ENCODE measurements at regions not wholly inside any gene's neighbourhood (a gene's known extent, or its start where the extent isn't known, plus 50 kb on each side); places are given as distances from the start of the nearest gene placed in this dataset.

DNA sequence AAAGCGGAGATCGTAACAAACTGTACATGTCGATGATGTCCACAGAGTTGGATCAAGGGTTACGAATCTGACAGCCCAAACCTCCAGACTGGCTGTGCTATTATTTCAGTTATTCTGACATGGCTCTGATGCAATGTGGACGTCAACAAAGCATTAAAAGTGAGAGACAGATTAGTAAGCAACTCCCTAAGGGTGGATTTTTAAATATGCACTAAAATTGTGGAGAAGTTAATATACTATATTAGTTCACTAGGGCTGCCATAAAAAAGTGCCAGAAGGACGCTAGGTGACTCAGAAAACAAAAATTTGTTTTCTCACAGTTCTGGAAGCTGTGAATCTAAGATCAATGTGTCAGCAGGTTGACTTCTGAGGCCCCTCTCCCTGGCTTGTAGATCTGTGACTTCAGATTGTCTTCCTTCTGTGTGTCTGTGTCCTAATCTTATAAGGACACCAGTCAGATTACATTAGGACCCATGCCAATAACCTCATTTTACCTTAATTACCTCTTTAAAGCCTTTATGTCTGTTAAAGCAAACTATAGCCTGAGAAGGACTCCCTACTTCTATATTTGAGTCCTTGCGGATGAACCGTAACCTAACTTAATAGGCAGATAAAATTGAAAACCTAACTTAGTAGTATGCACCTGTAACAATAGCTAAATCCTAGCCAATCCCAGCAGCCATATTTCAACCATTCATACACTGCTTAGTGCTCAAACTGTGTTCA, 66.0 kb upstream of the BACH1 start:
- H3K27ac ChIP-seq (ENCODE audit: low read length): no peak overlapping the region
- no peak for TF ChIP-seq EZH2 (IDR thresholded peaks at IDR 0.05; ENCODE audit: borderline replicate concordance, low read depth, low read length, severe bottlenecking)
- no peak for TF ChIP-seq CTCF (IDR thresholded peaks at IDR 0.05; ENCODE audit: borderline replicate concordance, extremely low read depth, low read length, poor library complexity, severe bottlenecking)
- no peaks in the 10 kb centered on the region for H3K79me2 ChIP-seq (ENCODE audit: insufficient read depth, low read length)
- no peaks in the 10 kb centered on the region for H4K20me1 ChIP-seq (ENCODE audit: insufficient read depth, low read length)
- H3K9me3 ChIP-seq (ENCODE audit: insufficient read depth, low read length, severe bottlenecking): no peaks in the 10 kb centered on the region
- ATAC-seq (ENCODE audit: insufficient read depth, low read depth) (no peak), DNase-seq (no peak)
- no peak overlapping the region for H3K4me3 ChIP-seq (ENCODE audit: low read depth in 1 of 2, low read length in 2 of 2)
- no peak overlapping the region for H2AFZ ChIP-seq (ENCODE audit: low read depth, low read length)
- H3K27me3 ChIP-seq (ENCODE audit: insufficient read depth, low read length, poor library complexity): no peaks in the 10 kb centered on the region
- H3K4me1 ChIP-seq (ENCODE audit: insufficient read depth, low read length): peaks cover 17% of the 10 kb centered on the region
- no peaks in the 10 kb centered on the region for H3K36me3 ChIP-seq (ENCODE audit: insufficient read depth, low read length)
- no peak overlapping the region for H3K9ac ChIP-seq (ENCODE audit: low read depth, low read length)
- no peak overlapping the region for H3K4me2 ChIP-seq (ENCODE audit: insufficient read depth, low read length)

GRCh38 chr21:29233256-29233546, 65.5 kb upstream of the BACH1 start:
- H3K9ac ChIP-seq (ENCODE audit: low read depth, low read length): no peak overlapping the region
- H3K79me2 ChIP-seq (ENCODE audit: insufficient read depth, low read length): no peaks in the 10 kb centered on the region
- TF ChIP-seq CTCF (IDR thresholded peaks at IDR 0.05; ENCODE audit: borderline replicate concordance, extremely low read depth, low read length, poor library complexity, severe bottlenecking) (no peak), EZH2 (IDR thresholded peaks at IDR 0.05; ENCODE audit: borderline replicate concordance, low read depth, low read length, severe bottlenecking) (no peak)
- no peaks in the 10 kb centered on the region for H4K20me1 ChIP-seq (ENCODE audit: insufficient read depth, low read length)
- H3K36me3 ChIP-seq (ENCODE audit: insufficient read depth, low read length): no peaks in the 10 kb centered on the region
- no peak overlapping the region for H3K4me2 ChIP-seq (ENCODE audit: insufficient read depth, low read length)
- ATAC-seq (ENCODE audit: insufficient read depth, low read depth) (no peak), DNase-seq (no peak)
- no peak overlapping the region for H3K4me3 ChIP-seq (ENCODE audit: low read depth in 1 of 2, low read length in 2 of 2)
- H3K27ac ChIP-seq (ENCODE audit: low read length): no peak overlapping the region
- H2AFZ ChIP-seq (ENCODE audit: low read depth, low read length): no peak overlapping the region
- H3K4me1 ChIP-seq (ENCODE audit: insufficient read depth, low read length): peaks cover 12% of the 10 kb centered on the region
- no peaks in the 10 kb centered on the region for H3K27me3 ChIP-seq (ENCODE audit: insufficient read depth, low read length, poor library complexity)
- no peaks in the 10 kb centered on the region for H3K9me3 ChIP-seq (ENCODE audit: insufficient read depth, low read length, severe bottlenecking)

DNA sequence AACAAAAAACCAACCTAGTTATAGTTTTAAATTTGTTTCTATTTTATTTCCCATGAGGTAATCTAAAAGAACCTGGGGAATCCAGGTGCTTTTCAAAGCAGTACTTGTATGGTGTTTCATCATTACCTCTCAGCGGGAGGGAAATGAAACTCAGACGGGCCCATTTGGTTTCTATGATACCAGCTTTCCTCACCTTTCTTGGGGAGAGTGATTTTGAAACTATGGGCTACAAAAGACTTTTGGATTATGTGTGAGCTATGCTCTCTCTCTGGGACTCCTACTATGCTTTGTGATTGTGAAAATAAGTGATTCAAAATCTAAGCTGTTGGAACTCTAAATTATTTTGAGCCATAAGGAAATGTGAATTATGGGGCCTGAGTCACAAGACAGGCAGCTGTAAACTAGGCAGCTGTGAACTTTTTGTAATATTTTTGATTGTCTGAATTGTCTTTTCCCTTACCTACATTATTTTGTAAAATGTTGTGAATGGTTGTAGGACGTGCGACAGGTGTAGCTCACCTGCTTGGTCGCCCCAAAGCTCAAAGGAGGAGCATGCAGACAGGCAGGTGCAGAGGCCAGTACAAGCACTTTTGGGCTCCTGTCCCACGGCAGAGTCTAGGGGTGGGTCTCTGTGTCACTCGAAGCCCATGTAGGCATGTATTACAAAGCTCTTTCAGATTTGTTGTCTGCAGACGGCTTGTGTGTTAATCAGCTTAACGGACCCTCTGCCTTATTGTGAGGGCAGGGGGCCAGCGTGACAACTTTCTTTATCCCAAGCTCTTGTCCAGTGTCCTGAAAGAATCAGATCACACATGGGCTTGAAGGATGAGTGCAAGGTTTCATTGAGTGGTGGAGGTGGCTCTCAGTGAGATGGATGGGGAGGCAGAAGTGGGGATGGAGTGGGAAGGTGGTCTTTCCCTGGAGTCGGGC, 64.8 kb upstream of the BACH1 start:
- no peaks in the 10 kb centered on the region for H3K9me3 ChIP-seq (ENCODE audit: insufficient read depth, low read length, severe bottlenecking)
- no peaks in the 10 kb centered on the region for H4K20me1 ChIP-seq (ENCODE audit: insufficient read depth, low read length)
- DNase-seq (no peak), ATAC-seq (ENCODE audit: insufficient read depth, low read depth) (no peak)
- H3K79me2 ChIP-seq (ENCODE audit: insufficient read depth, low read length): no peaks in the 10 kb centered on the region
- H2AFZ ChIP-seq (ENCODE audit: low read depth, low read length): no peak overlapping the region
- no peak overlapping the region for H3K4me2 ChIP-seq (ENCODE audit: insufficient read depth, low read length)
- TF ChIP-seq EZH2 (IDR thresholded peaks at IDR 0.05; ENCODE audit: borderline replicate concordance, low read depth, low read length, severe bottlenecking) (no peak), CTCF (IDR thresholded peaks at IDR 0.05; ENCODE audit: borderline replicate concordance, extremely low read depth, low read length, poor library complexity, severe bottlenecking) (no peak)
- H3K27ac ChIP-seq (ENCODE audit: low read length): no peak overlapping the region
- H3K9ac ChIP-seq (ENCODE audit: low read depth, low read length): no peak overlapping the region
- no peak overlapping the region for H3K4me3 ChIP-seq (ENCODE audit: low read depth in 1 of 2, low read length in 2 of 2)
- 0 out of 2 replicates have a peak, but pooled peaks cover 5% of the 10 kb centered on the region for H3K4me1 ChIP-seq (ENCODE audit: insufficient read depth, low read length)
- H3K36me3 ChIP-seq (ENCODE audit: insufficient read depth, low read length): no peaks in the 10 kb centered on the region
- H3K27me3 ChIP-seq (ENCODE audit: insufficient read depth, low read length, poor library complexity): no peaks in the 10 kb centered on the region

All from DND-41 (cell line).